ENCODE measurements at regions not wholly inside any gene's neighbourhood (a gene's known extent, or its start where the extent isn't known, plus 50 kb on each side); places are given as distances from the start of the nearest gene placed in this dataset.
"Not testable (repeated sequence)": the region's sequence is repeated elsewhere in the genome, so short reads cannot be mapped to it uniquely, and the experiment has no call there.

DNA sequence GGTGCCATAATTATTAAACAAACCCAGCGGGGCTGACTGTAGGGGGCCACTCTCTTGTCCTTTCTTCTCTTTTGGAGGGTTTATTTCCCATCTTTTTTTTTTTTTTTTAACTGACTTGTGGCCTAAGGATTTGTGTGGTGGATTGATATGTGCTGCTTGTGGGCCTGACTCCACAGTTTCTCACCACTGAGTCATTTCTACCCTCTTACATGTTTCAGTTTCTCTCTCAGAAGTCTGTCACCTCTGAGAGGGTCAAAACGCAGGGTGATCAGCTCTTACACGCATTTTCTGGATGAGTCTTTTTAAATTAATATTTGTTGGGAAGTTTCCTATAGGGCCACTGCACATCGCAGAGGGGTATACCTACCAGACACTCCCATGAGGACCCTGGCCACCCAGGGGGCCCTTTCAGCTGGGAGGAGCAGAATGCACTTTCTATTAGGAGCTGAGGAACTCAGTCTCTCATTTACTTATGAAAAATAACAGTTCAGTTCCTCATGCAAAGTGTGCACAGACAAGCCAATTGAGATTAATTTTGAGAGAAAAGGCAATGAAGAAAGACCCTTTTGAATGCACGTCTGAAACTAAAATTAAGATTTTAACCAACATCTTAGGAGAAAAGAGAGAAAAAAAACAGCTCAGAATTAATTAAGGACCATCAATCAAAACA, 407.9 kb downstream of the TECRL start:
- no peak for DNase-seq

DNA sequence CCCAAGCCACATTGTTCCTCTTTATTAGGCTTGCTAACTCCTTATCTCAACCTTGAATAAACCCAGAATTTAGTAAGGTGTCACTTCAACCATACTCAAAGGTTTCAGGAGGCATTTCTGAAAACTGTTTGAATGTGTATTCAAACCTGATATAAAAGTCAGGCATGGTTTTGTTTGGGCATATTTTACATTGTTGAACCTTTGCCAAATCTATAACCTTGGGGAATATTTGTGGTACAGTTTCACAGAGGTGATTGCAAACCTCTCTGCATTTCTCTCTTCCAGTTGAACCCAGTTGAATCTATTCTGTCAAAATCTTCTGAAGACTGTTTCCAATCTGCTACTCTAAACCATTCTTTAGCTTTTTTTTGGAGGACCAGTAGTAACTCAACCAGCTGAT, 409.0 kb downstream of the TECRL start:
- no peak for DNase-seq

DNA sequence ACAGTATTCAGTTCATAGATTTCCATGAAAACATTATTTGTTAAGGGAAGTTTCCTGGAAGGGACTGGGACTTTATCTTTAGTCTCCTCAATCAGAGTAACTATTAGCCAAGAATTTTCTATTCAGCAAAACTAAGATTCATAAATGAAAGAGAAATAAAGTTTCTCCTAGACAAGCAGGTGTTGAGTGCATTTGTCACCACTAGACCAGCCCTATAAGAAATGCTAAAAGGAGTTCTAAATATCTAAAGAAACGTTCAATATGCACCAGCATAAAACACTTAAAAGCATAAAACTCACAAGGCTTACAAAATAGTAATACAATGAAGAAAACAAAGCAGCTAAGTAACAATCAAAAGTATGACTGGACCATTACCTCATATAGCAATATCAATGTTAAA, 423.0 kb downstream of the TECRL start:
- DNase-seq: no peak

DNA sequence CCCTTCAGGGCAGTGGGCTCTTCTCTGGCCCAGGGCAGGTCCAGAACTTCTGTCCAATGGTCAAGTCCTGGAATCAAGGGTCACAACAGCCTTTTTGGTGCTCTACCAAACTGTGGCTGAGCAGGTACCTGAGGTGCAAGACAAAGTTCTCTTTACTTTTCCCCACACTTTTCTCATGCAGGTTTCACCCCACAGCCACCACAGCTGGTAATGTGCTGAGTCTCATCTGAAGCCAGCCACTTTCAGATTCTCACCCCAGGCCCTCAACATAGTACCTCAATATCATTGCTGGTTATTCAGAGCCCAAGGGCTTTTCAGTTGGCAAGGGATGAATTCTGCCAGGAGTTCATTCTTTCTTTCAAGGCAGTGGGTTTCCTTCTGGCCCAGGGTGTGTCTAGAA, 426.0 kb downstream of the TECRL start:
- DNase-seq: no peak

DNA sequence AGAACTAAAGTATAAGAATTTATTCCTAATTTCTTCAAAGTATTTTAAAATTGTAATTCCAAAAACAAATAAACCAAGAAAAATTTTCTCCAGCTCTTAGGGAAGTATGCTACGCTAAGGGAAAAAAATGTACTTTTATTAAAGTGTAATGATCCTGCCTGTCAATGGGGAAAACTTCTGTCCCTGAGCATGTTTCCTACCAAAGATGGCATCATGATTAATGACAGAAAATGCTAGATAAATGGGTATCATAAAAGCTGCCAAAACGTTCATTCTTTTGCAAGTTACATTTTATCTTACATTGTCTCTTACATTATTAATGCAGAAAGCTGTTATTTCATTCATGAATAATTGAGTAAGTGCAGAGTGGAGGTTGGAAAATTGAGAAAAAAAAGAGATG, 443.4 kb downstream of the TECRL start:
- DNase-seq: no peak

DNA sequence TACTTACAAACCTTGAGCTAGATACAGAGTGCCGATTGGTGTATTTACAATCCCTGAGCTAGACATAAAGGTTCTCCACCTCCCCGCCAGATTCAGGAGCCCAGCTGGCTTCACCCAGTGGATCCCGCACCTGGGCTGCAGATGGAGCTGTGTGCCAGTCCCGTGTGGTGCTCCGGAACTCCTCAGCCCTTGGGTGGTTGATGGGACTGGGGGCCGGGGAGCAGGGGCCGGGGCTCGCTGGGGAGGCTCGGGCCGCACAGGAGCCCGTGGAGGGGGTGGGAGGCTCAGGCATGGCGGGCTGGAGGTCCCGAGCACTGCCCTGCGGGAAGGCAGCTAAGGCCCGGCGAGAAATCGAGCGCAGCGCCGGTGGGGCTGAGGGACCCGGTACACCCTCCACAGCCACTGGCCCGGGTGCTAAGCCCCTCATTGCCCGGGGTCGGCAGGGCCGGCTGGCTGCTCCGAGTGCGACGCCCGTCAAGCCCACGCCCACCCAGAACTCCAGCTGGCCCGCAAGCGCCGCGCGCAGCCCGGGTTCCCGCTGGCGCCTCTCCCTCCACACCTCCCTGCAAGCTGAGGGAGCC, 466.5 kb downstream of the TECRL start:
- not testable (repeated sequence) for DNase-seq

DNA sequence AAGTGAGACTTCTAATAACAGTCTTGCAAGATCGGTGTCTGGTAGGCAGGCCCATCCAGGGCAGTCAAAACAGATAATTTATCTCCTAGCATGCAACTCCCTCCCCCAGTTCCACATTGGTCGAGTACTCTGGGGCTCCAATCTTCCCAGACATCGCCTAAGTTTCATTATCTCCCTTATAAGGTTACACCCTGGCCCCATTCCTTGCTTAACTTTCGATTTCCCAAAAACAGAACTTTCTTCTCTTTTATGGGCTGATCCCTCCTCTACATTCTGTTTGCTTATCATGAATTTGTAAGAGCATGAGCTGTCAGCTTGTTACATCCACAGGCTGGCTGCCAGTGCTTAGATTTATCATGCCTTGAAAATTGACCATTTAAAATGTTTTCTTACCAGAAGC, 471.3 kb downstream of the TECRL start:
- no peak for DNase-seq

DNA sequence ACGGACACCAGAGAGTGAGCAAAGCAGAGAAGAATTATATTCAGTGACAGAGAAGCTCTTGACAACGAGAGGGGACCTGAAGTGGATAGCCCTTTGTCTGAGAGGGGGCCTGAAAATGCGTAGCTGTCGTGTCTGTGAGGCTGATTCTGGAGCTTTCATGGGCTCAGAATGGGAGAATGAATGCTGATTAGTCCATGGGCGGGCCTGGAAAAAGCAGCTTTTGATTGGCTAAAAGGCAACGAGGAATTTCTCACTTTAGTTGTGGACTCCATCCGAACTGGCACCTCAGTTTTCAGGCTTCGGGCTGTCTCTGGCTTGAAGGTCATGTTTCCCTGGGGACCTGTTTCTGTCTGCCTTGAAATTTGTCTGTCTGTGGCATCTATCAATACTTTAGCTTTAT, 487.1 kb downstream of the TECRL start:
- no peak for DNase-seq

DNA sequence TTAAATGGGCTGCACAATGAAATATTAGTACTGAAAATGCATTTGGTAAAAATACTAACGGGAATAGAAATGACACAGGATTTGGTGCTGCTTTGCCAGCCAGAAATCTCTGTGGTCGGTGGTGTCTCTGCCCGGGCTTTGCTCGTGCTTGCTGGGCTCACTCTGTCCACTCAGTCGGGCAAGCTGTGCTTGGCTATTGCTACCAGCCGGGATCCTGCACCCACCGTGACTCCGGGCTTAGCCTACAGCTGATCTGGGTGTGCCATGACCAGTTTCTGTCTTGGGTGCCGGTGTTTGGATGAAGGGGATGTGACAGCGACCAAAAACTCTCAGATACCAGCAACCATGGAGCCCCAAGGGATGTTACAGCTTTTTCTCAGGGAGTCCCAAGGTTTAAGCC, 487.7 kb downstream of the TECRL start:
- no peak for DNase-seq

DNA sequence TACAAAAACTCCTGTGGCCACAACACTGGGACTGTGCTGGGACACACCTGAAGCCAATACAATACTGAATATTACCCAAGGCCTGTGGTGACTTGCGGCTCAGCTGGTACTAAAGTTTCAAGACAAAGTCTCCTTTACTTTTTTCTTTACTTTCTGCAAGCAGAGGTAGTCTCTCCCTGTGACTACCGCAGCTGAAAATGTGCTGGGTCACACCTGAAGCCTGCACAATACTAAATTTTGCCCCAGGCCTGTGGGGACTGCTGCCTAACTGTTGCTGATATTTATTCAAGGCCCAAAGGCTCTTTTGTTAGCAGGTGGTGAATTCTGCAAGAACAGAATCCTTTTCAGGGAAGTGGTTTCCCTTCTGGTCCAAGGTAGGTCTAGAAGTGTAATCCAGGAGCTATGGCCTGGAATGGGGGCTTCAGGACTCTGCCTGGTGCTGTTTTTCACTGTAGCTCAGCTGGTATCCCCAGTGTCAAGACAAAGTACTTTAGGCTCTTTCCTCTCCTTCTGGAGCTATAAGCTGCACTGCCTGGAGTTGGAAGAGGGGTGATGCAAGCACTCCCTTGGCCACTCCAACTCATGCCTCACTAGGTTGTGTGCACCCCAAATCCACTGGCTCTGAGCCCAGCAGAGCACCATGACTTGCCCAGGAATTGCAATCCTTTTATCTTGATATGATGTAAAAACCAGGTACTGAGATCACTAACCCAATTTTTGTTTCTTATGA, 489.4 kb downstream of the TECRL start:
- DNase-seq: no peak

DNA sequence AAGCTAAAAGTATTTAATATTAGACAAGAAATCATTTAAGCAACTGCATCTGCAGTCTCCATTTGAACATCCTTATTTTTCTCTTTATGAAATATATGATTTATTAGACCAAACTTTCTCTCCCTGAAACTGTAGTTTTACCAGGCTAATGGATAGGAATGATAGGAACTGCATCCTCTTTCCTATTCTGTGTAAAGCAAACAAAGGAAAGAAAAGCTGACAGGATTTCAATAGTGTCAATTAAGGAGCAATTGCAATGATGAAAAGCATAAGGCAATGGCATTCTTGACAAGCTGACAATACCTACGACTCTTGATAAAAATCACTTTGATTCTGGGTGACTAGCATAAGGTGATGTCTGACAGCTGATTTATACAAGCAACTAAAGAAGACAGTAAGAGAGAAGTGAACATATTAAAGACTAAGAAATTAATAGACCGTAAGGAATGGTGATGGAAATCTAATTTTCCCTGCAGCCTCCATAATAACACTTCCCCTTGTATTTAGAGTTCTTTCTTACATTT, 502.5 kb downstream of the TECRL start:
- DNase-seq: no peak

DNA sequence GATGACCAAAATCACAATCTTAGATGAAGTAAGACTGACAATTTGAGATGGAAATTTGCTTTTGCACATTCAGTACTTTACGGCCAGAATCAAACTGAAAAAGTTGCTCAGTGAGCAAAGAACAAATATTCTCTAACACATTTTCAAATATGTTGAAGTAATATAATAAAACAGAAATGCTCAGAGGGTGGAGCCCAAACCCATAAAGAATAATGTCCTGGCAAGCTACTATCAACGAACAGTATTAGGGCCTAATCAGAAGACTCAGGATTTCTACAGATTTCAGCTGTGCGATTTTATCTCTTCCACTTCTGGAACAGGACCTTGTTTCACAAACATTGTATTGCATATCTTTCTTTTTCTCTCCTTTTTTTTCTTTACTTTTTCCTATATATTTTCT, 505.0 kb downstream of the TECRL start:
- no peak for DNase-seq

DNA sequence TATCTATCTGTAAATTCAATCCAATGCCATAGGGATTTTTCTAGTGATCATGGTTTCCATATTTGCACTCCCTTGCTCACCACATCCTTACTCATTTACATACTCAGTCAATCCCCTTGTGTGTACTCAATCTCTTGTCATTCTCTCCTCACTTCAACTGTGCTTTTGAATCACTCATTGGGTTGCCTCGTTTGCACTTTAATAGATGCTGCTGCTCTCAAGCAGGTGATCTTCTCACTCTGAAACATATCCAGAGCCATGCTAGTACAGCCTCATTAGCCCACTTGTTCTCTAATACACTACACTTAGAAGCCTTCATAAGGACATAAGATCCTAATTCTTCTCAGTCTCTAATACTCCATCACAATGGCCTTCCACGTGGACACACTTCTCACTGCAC, 507.9 kb downstream of the TECRL start:
- DNase-seq: no peak

DNA sequence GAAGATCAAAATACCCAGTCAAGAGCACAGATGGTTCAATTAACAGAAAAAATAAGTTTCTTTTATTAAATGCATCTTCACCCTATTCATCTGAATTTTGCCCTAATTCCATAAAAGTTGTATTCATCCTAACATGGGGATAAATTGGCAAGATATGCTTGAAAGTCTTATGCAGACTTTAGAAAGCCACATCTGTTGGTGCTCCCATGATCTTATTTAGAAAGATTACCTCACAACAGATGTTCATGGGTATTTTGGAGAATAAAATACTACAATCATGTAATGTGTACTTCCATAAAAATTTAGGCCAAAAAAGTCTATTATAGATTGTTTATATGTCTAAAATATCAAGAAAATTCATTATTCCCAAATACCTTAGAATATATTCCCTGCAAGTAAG, 510.3 kb downstream of the TECRL start:
- DNase-seq: no peak

DNA sequence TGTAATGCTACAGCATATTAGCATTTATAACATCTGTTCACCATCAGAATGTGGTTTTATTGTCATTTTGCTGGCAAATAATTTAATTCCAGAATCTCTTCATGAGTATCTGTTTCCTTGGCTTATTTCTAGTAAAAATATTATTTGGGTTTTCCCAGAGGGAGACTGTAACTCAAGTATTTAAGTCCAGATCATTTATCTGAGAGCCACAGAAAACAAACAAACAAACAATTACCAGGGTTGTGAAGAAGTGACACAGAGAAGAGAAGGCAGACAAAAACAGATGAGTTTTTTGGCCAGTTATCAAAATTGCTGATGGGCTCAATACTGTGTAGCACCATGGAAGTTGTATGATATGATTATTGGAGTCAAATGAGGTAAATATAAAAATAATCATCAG, 515.1 kb downstream of the TECRL start:
- no peak for DNase-seq

DNA sequence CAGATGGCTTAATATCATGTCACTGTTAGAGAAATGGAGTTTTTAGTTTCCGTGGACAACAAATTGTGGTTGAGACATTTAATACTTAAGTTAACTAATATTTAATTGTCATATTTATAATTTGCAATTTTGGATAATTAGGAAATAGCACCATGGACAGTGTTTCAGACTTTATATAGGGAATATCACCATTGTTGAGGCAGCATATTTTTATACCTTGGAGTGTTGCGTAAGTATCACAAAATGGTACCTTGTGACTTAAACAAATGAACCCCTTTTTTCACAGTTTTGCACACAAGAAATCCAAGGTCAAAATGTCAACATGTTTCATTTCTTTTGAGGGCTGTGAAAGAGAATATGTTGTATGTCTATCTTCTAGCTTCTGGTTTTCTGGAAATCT, 539.9 kb downstream of the TECRL start:
- DNase-seq: no peak

DNA sequence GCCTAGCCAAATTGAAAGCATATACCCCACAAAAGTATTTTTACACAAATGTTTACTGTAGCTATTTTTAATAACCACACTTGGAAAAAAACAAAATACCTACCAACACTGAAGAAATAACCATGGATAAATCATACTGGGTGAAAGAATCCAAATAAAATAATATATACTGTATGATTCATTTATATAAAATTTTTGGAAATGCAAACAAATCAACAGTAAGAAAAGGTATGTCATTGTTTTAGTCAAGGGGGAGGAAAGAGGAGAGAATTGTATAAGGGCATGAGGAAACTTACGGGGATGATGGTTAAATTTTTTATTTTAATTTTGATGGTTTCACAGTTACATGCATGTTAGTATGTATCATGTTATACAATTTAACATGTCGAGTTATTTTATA, 557.8 kb downstream of the TECRL start:
- no peak for DNase-seq

DNA sequence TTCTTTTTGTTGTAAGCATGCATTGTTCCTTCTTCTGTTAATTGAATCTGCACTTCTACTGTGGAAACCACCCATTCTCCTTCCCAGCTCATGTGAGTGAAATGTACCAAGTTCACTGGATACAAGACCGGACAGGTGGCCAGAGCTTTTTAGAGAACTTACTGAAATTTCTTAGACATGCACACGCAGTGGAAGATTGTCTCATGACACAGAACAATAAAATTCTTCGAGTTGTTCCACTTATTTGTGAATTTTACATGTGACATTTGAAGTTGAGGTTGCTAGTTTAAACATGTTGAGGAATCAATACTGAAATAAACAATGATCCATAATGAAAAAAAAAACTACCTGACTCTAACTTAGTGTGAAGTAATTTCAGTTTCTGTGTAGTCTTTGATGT, 568.0 kb downstream of the TECRL start:
- DNase-seq: no peak

DNA sequence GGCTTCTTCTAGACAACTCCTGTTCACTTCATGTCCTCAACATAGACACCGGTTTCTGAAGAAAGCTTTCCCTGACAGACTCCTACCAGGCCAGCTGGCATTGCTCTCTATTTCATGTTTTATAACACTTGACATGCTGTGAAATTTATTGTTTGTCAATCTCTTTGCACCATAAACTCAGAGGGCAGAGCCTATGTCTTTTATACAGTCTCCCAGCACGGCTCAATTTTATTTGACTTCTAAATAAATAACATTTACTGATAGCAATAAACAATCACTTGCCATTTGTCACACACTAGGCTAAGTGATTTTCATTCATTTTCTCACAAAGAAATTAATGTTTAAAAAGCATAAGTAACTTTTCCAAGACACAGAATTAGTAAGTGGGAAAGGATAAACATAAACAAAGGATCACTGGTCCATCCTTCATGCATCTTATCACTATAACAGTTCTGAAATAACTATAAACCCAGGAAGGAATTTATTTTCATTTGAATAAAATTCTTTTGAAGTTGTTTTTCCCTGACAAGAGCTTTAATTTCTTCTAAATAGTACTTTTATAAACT, 577.6 kb downstream of the TECRL start:
- DNase-seq: no peak

DNA sequence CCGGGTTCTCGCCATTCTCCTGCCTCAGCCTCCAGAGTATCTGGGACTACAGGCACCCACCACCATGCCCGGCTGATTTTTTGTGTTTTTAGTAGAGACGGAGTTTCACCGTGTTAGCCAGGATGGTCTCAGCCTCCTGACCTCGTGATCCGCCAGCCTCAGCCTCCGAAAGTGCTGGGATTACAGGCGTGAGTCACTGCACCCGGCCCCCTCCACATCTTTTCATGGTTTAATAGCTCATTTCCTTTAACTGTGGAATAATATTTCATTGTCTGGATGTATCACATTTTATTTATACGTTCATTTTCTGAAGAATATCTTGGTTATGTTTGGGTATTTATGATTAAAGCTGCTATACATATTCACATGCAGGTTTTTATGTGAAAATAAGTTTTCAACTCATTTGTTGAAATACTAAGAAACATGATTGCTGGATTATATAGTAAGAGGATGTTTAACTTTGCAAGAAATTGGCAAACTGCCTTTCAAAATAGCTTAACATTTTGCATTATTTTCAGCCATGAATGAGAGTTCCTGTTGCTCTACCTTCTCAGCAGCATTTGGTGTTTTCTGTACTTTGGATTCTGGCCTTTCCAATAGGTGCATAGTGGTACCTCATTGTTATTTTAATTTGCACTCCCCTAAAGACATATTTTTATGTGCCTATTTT, 591.9 kb downstream of the TECRL start:
- no peak for DNase-seq

DNA sequence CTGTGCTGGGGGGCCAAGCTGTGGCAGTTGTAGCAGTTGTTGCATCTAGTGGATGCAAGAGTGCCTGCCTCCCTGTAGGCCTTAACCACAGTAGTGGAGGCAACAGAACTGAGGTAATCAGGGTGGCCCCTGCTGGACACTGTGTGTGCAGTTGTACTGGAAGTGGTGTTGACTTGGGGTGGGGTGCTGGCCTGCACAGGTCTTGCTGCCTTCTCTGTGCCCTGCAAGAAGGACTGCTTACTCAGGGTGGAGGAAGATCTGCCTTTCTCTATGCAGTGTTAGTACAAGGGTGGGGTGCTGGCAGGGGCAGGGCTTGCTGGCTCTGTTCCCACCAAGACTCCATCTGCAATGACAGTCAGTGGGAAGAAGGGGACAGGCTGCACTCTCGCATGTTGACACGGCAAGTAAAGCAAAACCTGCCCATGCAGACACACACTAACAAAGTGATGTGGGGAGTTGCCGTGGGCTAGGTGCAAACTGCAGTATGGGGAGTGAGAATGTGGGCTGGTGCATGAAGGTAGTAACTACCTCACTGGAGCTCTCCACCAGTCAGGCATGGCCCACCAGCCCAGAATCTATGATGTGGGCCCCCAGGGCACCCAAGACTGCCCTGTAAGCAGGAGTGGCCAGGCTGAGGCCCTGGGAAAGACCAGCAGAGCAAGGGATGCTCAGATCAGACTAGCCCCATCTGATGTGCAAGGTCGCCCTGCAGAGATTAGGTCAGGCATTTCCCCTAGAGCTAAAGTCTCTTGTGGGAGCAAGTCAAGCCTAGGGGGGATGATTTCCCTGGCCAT, 594.9 kb downstream of the TECRL start:
- no peak for DNase-seq

DNA sequence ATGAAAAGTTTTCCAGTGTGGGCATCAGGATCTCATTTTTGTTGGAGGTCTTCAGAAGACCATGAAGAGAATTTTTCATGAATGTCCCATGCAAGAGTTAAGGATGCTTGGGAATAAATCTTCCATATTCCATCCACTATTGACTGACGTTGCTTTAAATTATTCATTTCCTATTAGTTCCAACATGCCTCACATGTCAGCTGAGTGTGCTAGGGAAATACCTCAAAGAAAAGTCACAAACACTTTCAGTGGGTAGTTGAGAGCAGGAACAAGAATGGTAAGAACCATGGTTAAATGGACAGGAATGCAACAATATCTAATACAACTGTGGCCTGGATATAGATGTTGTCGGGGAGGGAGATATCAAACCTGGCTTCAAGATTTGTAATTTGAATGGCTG, 610.1 kb downstream of the TECRL start:
- DNase-seq: no peak

DNA sequence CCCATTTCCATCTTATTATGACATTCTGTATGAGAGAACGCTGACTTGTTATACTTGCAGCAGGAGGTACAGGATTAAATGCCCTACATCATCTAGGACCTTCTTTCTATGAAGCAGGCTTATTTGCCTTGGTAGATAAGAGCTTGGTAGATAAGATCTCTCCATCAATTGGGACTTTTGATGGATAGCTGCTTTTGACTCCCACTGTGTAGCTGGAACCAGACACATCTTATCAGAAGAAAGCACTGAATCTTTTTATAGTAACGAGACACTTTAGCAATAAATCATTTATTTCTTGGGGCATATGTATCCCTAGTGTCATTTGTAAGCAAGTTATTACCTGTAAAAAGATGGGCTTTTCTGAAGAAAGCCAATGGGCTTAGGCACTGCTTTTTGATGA, 613.9 kb downstream of the TECRL start:
- DNase-seq: no peak
